H1 (cell line): ENCODE measurements at regions not wholly inside any gene's neighbourhood (a gene's known extent, or its start where the extent isn't known, plus 50 kb on each side); places are given as distances from the start of the nearest gene placed in this dataset.

Experiments used
- CTCF ChIA-PET: fragments of 300-600 bp; sonication (Branson Sonifier 250); formaldehyde crosslinking; loops from one replicate; lab custom pipeline; 2021; ENCODE audit not compliant: partially characterized antibody; lab: Charles Lee
- POLR2A ChIA-PET: fragments of 300-600 bp; sonication (Branson Sonifier 250); formaldehyde crosslinking; loops from one replicate; lab custom pipeline; 2021; ENCODE audit warnings: inconsistent platforms; ENCODE audit not compliant: partially characterized antibody; lab: Charles Lee
- DNase-seq, 2 experiments: peaks; one replicate each; pipeline versions ENCODE4 v3.0.0 to v3.0.0-alpha.2; 2010 to 2022; ENCODE audit warnings: low spot score in 2 of 2, low read depth in 1 of 2, mixed read lengths in 1 of 2
- FAIRE-seq: peaks from 2 replicates; lab custom pipeline; 2011; peaks lifted over from hg19 to GRCh38; lab: Jason Lieb, UNC
- H2AFZ ChIP-seq: 2 replicates; pipeline ENCODE4 v1.8.1; 2012; ENCODE audit warnings: low read length, inconsistent platforms
- H2AK5ac ChIP-seq: 2 replicates; pipeline ENCODE4 v1.6.1; 2013; ENCODE audit warnings: low read depth, low read length
- H2BK120ac ChIP-seq: replicated peaks from 2 replicates; pipeline ENCODE3; 2013; ENCODE audit warnings: low read depth, low read length, inconsistent platforms
- H2BK12ac ChIP-seq: 2 replicates; pipeline ENCODE4 v1.6.1; 2013; ENCODE audit warnings: low read depth, low read length
- H2BK15ac ChIP-seq: 2 replicates; pipeline ENCODE4 v1.6.1; 2013; ENCODE audit warnings: low read length
- H2BK20ac ChIP-seq: 2 replicates; pipeline ENCODE4 v1.6.1; 2013; ENCODE audit warnings: low read length
- H2BK5ac ChIP-seq: 2 replicates; pipeline ENCODE4 v1.6.1; 2013; ENCODE audit warnings: low read depth, low read length
- H3K14ac ChIP-seq: 2 replicates; pipeline ENCODE4 v1.6.1; 2013; ENCODE audit warnings: inconsistent platforms; ENCODE audit not compliant: insufficient read length
- H3K18ac ChIP-seq: 2 replicates; pipeline ENCODE4 v1.6.1; 2013; ENCODE audit warnings: low read length; ENCODE audit errors: extremely low read depth
- H3K23ac ChIP-seq: 2 replicates; pipeline ENCODE4 v1.6.1; 2013; ENCODE audit warnings: inconsistent platforms; ENCODE audit not compliant: insufficient read length
- H3K23me2 ChIP-seq: 2 replicates; pipeline ENCODE4 v1.6.1; 2013; ENCODE audit warnings: low read depth, low read length
- H3K27ac ChIP-seq: 2 replicates; pipeline ENCODE4 v1.6.1; 2011; ENCODE audit warnings: low read depth, low read length, inconsistent platforms
- H3K27me3 ChIP-seq, 4 experiments: replicated peaks in 1 of 4; 1 replicate in 1 of 4; 2 replicates in 3 of 4; pipeline versions ENCODE4 v1.6.1 to v1.8.1; 2011 to 2013; ENCODE audit warnings: low read length in 3 of 4, mild to moderate bottlenecking in 3 of 4, inconsistent platforms in 2 of 4, mixed read lengths in 2 of 4, moderate library complexity in 1 of 4; ENCODE audit not compliant: control insufficient read depth in 3 of 4, insufficient read depth in 3 of 4; ENCODE audit errors: extremely low read depth in 1 of 4
- H3K36me3 ChIP-seq, 4 experiments: 2 replicates each; pipeline versions ENCODE4 v1.6.1 to v1.8.1; 2011 to 2013; ENCODE audit warnings: mild to moderate bottlenecking in 4 of 4, low read length in 3 of 4, moderate library complexity in 2 of 4, control low read depth in 1 of 4, inconsistent platforms in 1 of 4; ENCODE audit not compliant: insufficient read depth in 4 of 4, control insufficient read depth in 2 of 4
- H3K4ac ChIP-seq: replicated peaks from 2 replicates; pipeline ENCODE3; 2013; ENCODE audit warnings: low read length, low read depth, mixed read lengths, inconsistent platforms; ENCODE audit not compliant: insufficient read length
- H3K4me1 ChIP-seq, 4 experiments: replicated peaks in 1 of 4; 1 replicate in 1 of 4; 2 replicates in 3 of 4; pipeline versions ENCODE4 v1.6.1 to v1.8.1; 2011 to 2013; ENCODE audit warnings: low read length in 3 of 4, inconsistent platforms in 2 of 4, mixed read lengths in 1 of 4; ENCODE audit not compliant: insufficient read depth in 4 of 4, control insufficient read depth in 3 of 4
- H3K4me2 ChIP-seq, 2 experiments: 2 replicates each; pipeline versions ENCODE4 v1.6.1 to v1.8.1; 2011 to 2013; ENCODE audit warnings: low read depth in 2 of 2, low read length in 2 of 2, control low read depth in 1 of 2, inconsistent platforms in 1 of 2, mild to moderate bottlenecking in 1 of 2; ENCODE audit not compliant: insufficient read depth in 1 of 2
- H3K4me3 ChIP-seq, 4 experiments: fragments of 200-600, 300-600 bp in 1 of 4; sonication (generic), shearing (Covaris generic), sonication (Bioruptor Twin) in 1 of 4; 2 replicates each; pipeline versions ENCODE4 v1.5.1 to v1.8.1; 2011 to 2016; ENCODE audit warnings: low read length in 4 of 4, low read depth in 3 of 4, control low read depth in 2 of 4, inconsistent platforms in 2 of 4, mild to moderate bottlenecking in 2 of 4, mixed read lengths in 1 of 4, moderate library complexity in 1 of 4; ENCODE audit not compliant: insufficient read depth in 2 of 4; ENCODE audit errors: extremely low read depth in 1 of 4
- H3K56ac ChIP-seq: replicated peaks from 2 replicates; pipeline ENCODE3; 2013; ENCODE audit warnings: low read depth, mild to moderate bottlenecking, mixed read lengths, low read length, inconsistent platforms; ENCODE audit not compliant: insufficient read length
- H3K79me1 ChIP-seq: 2 replicates; pipeline ENCODE4 v1.6.1; 2013; ENCODE audit warnings: low read depth, low read length, control low read depth
- H3K79me2 ChIP-seq, 2 experiments: 2 replicates each; pipeline versions ENCODE4 v1.6.1 to v1.8.1; 2012 to 2013; ENCODE audit warnings: low read length in 2 of 2, mild to moderate bottlenecking in 2 of 2, inconsistent platforms in 1 of 2; ENCODE audit not compliant: insufficient read depth in 2 of 2, control insufficient read depth in 1 of 2
- H3K9ac ChIP-seq, 4 experiments: replicated peaks in 1 of 4; 1 replicate in 1 of 4; 2 replicates in 3 of 4; pipeline versions ENCODE4 v1.6.1 to v1.8.1; 2011 to 2013; ENCODE audit warnings: low read depth in 3 of 4, low read length in 3 of 4, control low read depth in 2 of 4, mild to moderate bottlenecking in 2 of 4, moderate library complexity in 2 of 4, inconsistent platforms in 1 of 4; ENCODE audit errors: extremely low read depth in 1 of 4
- H3K9me3 ChIP-seq, 2 experiments: 2 replicates each; pipeline versions ENCODE4 v1.6.1 to v1.8.1; 2012 to 2013; ENCODE audit warnings: mild to moderate bottlenecking in 2 of 2, moderate library complexity in 2 of 2, control low read depth in 1 of 2, inconsistent platforms in 1 of 2, low read depth in 1 of 2, low read length in 1 of 2, mixed read lengths in 1 of 2; ENCODE audit not compliant: insufficient read depth in 2 of 2
- H4K20me1 ChIP-seq, 2 experiments: replicated peaks in 1 of 2; 2 replicates each; pipeline versions ENCODE3 to v1.8.1; 2011 to 2013; ENCODE audit warnings: inconsistent platforms in 2 of 2, low read length in 2 of 2, mild to moderate bottlenecking in 1 of 2; ENCODE audit not compliant: insufficient read depth in 2 of 2, control insufficient read depth in 1 of 2
- H4K5ac ChIP-seq: 2 replicates; pipeline ENCODE4 v1.6.1; 2013; ENCODE audit warnings: low read length, low read depth, mixed read lengths, inconsistent platforms; ENCODE audit not compliant: insufficient read length
- H4K8ac ChIP-seq: 2 replicates; pipeline ENCODE4 v1.8.0; 2013; ENCODE audit warnings: mild to moderate bottlenecking, moderate library complexity, low read length, inconsistent platforms; ENCODE audit not compliant: insufficient read depth; ENCODE audit errors: extremely low read depth
- H4K91ac ChIP-seq: replicated peaks from 2 replicates; pipeline ENCODE3; 2013; ENCODE audit warnings: low read length, mixed read lengths, inconsistent platforms; ENCODE audit not compliant: insufficient read length
- BCL11A ChIP-seq, 2 experiments: IDR thresholded peaks; one replicate each; pipeline ENCODE4 v1.6.1; 2011; ENCODE audit warnings: low read depth in 2 of 2, low read length in 2 of 2, mild to moderate bottlenecking in 2 of 2
- CHD2 ChIP-seq: IDR thresholded peaks from 2 replicates; pipeline ENCODE4 v1.6.1; 2012; ENCODE audit warnings: low read length, improper control_type of control experiment
- CREB1 ChIP-seq: IDR thresholded peaks from 2 replicates; pipeline ENCODE4 v1.6.1; 2012; ENCODE audit warnings: inconsistent platforms
- EGR1 ChIP-seq: IDR thresholded peaks from 2 replicates; pipeline ENCODE4 v1.6.1; 2011; ENCODE audit warnings: low read depth, low read length, borderline replicate concordance
- EP300 ChIP-seq, 2 experiments: IDR thresholded peaks; 1 replicate in 1 of 2; 2 replicates in 1 of 2; pipeline ENCODE4 v1.6.1; 2011 to 2012; ENCODE audit warnings: low read depth in 2 of 2, low read length in 2 of 2, mild to moderate bottlenecking in 2 of 2, borderline replicate concordance in 1 of 2, inconsistent platforms in 1 of 2, moderate library complexity in 1 of 2
- KDM1A ChIP-seq: fragments of 200-600, 300-600 bp; sonication (generic); IDR thresholded peaks from 2 replicates; pipeline ENCODE4 v1.7.1; 2016; ENCODE audit warnings: mild to moderate bottlenecking, low read length, borderline replicate concordance
- NRF1 ChIP-seq: IDR thresholded peaks from 2 replicates; pipeline ENCODE4 v1.6.1; 2011; ENCODE audit warnings: mild to moderate bottlenecking, low read depth, low read length, improper control_type of control experiment
- POLR2AphosphoS5 ChIP-seq: IDR thresholded peaks from 2 replicates; pipeline ENCODE4 v1.6.1; 2011; ENCODE audit warnings: low read depth, low read length
- RXRA ChIP-seq: IDR thresholded peaks from 2 replicates; pipeline ENCODE4 v1.6.1; 2011; ENCODE audit warnings: low read depth, mild to moderate bottlenecking, low read length, moderate library complexity; ENCODE audit not compliant: insufficient read depth
- SAP30 ChIP-seq: fragments of 300-600 bp; sonication (generic); IDR thresholded peaks from 2 replicates; pipeline ENCODE4 v1.7.1; 2012; ENCODE audit warnings: low read length, moderate library complexity, mild to moderate bottlenecking, inconsistent platforms; ENCODE audit not compliant: insufficient read depth, insufficient replicate concordance
- SP4 ChIP-seq: IDR thresholded peaks from 2 replicates; pipeline ENCODE4 v1.6.1; 2012; ENCODE audit warnings: low read length, inconsistent platforms
- TAF1 ChIP-seq: IDR thresholded peaks from 2 replicates; pipeline ENCODE4 v1.6.1; 2011; ENCODE audit warnings: mild to moderate bottlenecking, low read depth, low read length
- TBP ChIP-seq: IDR thresholded peaks from 2 replicates; pipeline ENCODE4 v1.6.1; 2011; ENCODE audit warnings: low read depth, low read length, improper control_type of control experiment
- ZNF274 ChIP-seq: IDR thresholded peaks from 2 replicates; pipeline ENCODE4 v1.7.0; 2012; ENCODE audit warnings: low read length, borderline replicate concordance; ENCODE audit errors: extremely low read depth
- WGBS, 2 experiments: shearing (Covaris generic) in 1 of 2; methylation state at CpG; one replicate each; pipeline versions ENCODE4 v1.1.6 to v1.1.7; 2013 to 2015; ENCODE audit warnings: low lambda C conversion rate in 2 of 2, mixed read lengths in 2 of 2, inconsistent platforms in 1 of 2, low coverage in 1 of 2, missing lambda C conversion rate in 1 of 2; ENCODE audit not compliant: insufficient replicate concordance in 2 of 2, insufficient coverage in 1 of 2, insufficient read length in 1 of 2; ENCODE audit errors: extremely low coverage in 1 of 2, missing lambda C conversion rate in 1 of 2; 5-methylcytosine and 5-hydroxymethylcytosine counted together

DNA sequence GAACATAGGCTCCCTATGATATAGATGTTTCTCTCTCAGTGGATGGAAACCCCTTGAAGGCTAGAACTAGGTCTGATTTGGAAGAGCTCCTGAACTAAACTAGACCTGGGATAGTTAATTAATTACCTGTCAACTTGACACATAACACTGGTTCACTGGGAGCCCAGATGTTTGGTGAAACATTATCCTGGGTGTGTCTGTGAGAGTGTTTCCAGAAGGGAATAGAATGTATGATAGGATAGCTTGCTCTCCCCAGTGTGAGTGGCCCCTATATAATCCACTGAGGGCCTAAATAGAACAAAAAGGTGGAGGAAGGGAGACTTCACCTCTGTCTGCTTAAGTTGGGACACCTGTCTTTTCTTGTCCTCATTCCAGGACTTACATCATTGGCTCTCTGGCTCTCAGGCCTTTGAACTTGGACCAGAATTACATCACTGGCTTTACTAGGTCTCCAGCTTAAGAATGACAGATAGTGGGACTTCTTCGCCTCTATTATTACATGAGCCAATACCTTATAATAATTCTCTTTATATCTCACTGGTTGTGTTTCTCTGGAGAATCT lies 194.1 kb downstream of the KTN1 start:
- Histone ChIP-seq H3K18ac (no peak overlapping the region), H4K20me1 (peaks cover 0 to 2% of the 10 kb centered on the region in 2 experiments), H3K36me3 (no peaks in the 10 kb centered on the region; a peak in 1 of 8 replicates), H3K23ac (no peak overlapping the region), H4K8ac (no peak overlapping the region), H4K5ac (no peak overlapping the region), H2BK12ac (no peak overlapping the region), H3K79me1 (no peaks in the 10 kb centered on the region), H2BK15ac (no peak overlapping the region), H3K4me1 (no peaks in the 10 kb centered on the region), H3K4me2 (no peak overlapping the region), H2AFZ (no peak overlapping the region), H3K56ac (no peak overlapping the region), H3K79me2 (no peaks in the 10 kb centered on the region), H4K91ac (no peak overlapping the region), H3K27me3 (no peaks in the 10 kb centered on the region), H2BK5ac (no peak overlapping the region), H3K23me2 (no peaks in the 10 kb centered on the region), H2BK120ac (no peak overlapping the region), H2AK5ac (no peak overlapping the region), H2BK20ac (no peak overlapping the region), H3K4ac (no peak overlapping the region), H3K9ac (no peak overlapping the region), H3K27ac (no peak overlapping the region), H3K4me3 (no peak overlapping the region), H3K14ac (no peak overlapping the region), H3K9me3 (no peaks in the 10 kb centered on the region)
- WGBS, 2 experiments: 95% methylated on average over 1 of the region's 1 CpG; no CpG with 5 or more reads in 1 of the 2 experiments
- DNase-seq (no peak), FAIRE-seq (no peak)
- POLR2A ChIA-PET: no interaction called here
- CTCF ChIA-PET: interaction anchor here (0.6 to 1.6 kb wide), 5 partner anchors 14 to 1513 kb away, joined by 3 to 5 read pairs (median 3); no protein-coding TSS in a partner anchor
- TF ChIP-seq KDM1A (no peak), SAP30 (no peak), RXRA (no peak), CREB1 (no peak), ZNF274 (no peak), SP4 (no peak), EGR1 (no peak), NRF1 (no peak), POLR2AphosphoS5 (no peak), EP300 (IDR thresholded peaks at IDR 0.05; ENCODE audit: borderline replicate concordance in 1 of 2, low read depth in 2 of 2, low read length in 2 of 2) (no peak), CHD2 (no peak), BCL11A (IDR thresholded peaks at IDR 0.05; ENCODE audit: low read depth in 2 of 2, low read length in 2 of 2) (no peak), TAF1 (no peak), TBP (no peak)
